ENCODE measurements at regions not wholly inside any gene's neighbourhood (a gene's known extent, or its start where the extent isn't known, plus 50 kb on each side); places are given as distances from the start of the nearest gene placed in this dataset.

GRCh38 chr2:34827398-34827797, 1228.3 kb upstream of the FAM98A start:
- Histone ChIP-seq H3K9me3 (replicated peaks in 1 of 2; ENCODE audit: control insufficient read depth in 1 of 2, insufficient read depth in 1 of 2, low read length in 2 of 2) (no peaks in the 10 kb centered on the region), H2AFZ (ENCODE audit: insufficient read depth, low read depth, low read length, poor library complexity, severe bottlenecking) (no peak overlapping the region), H3K36me3 (replicated peaks in 1 of 2; ENCODE audit: control insufficient read depth in 1 of 2, insufficient read depth in 2 of 2, low read length in 2 of 2) (no peaks in the 10 kb centered on the region), H3K4me3 (replicated peaks in 1 of 3; ENCODE audit: low read depth in 2 of 3, low read length in 3 of 3) (no peak overlapping the region), H3K4me2 (replicated peaks; ENCODE audit: extremely low read depth, low read length, poor library complexity, severe bottlenecking) (no peak overlapping the region), H3K27me3 (ENCODE audit: control insufficient read depth in 2 of 2, insufficient read depth in 2 of 2, low read length in 2 of 2) (no peaks in the 10 kb centered on the region), H3K4me1 (ENCODE audit: control insufficient read depth in 1 of 2, insufficient read depth in 2 of 2, low read length in 2 of 2) (no peaks in the 10 kb centered on the region), H3K27ac (ENCODE audit: low read depth in 1 of 2, low read length in 2 of 2) (no peak overlapping the region), H3K79me2 (ENCODE audit: insufficient read depth, low read length) (no peaks in the 10 kb centered on the region), H3K9ac (ENCODE audit: insufficient read depth, low read length, poor library complexity, severe bottlenecking) (no peak overlapping the region), H4K20me1 (ENCODE audit: insufficient read depth, low read length) (no peaks in the 10 kb centered on the region)
- no CpG with 5 or more reads among the region's 1 CpG for WGBS (ENCODE audit: insufficient coverage)
- H3K27ac Mint-ChIP-seq, result no peak overlapping the region
- no peak for TF ChIP-seq CTCF (IDR thresholded peaks at IDR 0.05)
- no peak overlapping the region for H3K4me3 Mint-ChIP-seq
- H3K27me3 Mint-ChIP-seq (ENCODE audit: low read depth in 3 of 3), result peaks cover 0 to 1% (median 0%) of the 10 kb centered on the region in 3 donors
- intact Hi-C loops (cut with micrococcal nuclease), result no loop called here
- no peaks in the 10 kb centered on the region for H3K4me1 Mint-ChIP-seq
- DNase-seq, result no peak
- no peaks in the 10 kb centered on the region for H3K36me3 Mint-ChIP-seq
- H3K9me3 Mint-ChIP-seq, result peaks cover 0 to 2% (median 0%) of the 10 kb centered on the region in 7 donors

GRCh38 chr2:34825686-34826085, 1226.6 kb upstream of the FAM98A start:
- Mint-ChIP-seq H3K4me3 (no peak overlapping the region), H3K36me3 (no peaks in the 10 kb centered on the region), H3K9me3 (peaks cover 0 to 2% (median 0%) of the 10 kb centered on the region in 7 donors), H3K27ac (no peak overlapping the region), H3K4me1 (no peaks in the 10 kb centered on the region), H3K27me3 (ENCODE audit: low read depth in 3 of 3) (peaks cover 0 to 1% (median 0%) of the 10 kb centered on the region in 3 donors)
- Histone ChIP-seq H3K4me2 (replicated peaks; ENCODE audit: extremely low read depth, low read length, poor library complexity, severe bottlenecking) (no peak overlapping the region), H3K4me1 (ENCODE audit: control insufficient read depth in 1 of 2, insufficient read depth in 2 of 2, low read length in 2 of 2) (no peaks in the 10 kb centered on the region), H3K27me3 (ENCODE audit: control insufficient read depth in 2 of 2, insufficient read depth in 2 of 2, low read length in 2 of 2) (no peaks in the 10 kb centered on the region), H3K9me3 (replicated peaks in 1 of 2; ENCODE audit: control insufficient read depth in 1 of 2, insufficient read depth in 1 of 2, low read length in 2 of 2) (no peaks in the 10 kb centered on the region), H3K4me3 (replicated peaks in 1 of 3; ENCODE audit: low read depth in 2 of 3, low read length in 3 of 3) (no peak overlapping the region), H3K79me2 (ENCODE audit: insufficient read depth, low read length) (no peaks in the 10 kb centered on the region), H3K36me3 (replicated peaks in 1 of 2; ENCODE audit: control insufficient read depth in 1 of 2, insufficient read depth in 2 of 2, low read length in 2 of 2) (no peaks in the 10 kb centered on the region), H2AFZ (ENCODE audit: insufficient read depth, low read depth, low read length, poor library complexity, severe bottlenecking) (no peak overlapping the region), H4K20me1 (ENCODE audit: insufficient read depth, low read length) (no peaks in the 10 kb centered on the region), H3K27ac (ENCODE audit: low read depth in 1 of 2, low read length in 2 of 2) (no peak overlapping the region), H3K9ac (ENCODE audit: insufficient read depth, low read length, poor library complexity, severe bottlenecking) (no peak overlapping the region)
- TF ChIP-seq CTCF (IDR thresholded peaks at IDR 0.05), result no peak
- intact Hi-C loops (cut with micrococcal nuclease), result no loop called here
- no peak for DNase-seq
- no CpG with 5 or more reads among the region's 4 CpGs for WGBS (ENCODE audit: insufficient coverage)

Data from CD14-positive monocyte (primary cell).